ENCODE measurements at regions not wholly inside any gene's neighbourhood (a gene's known extent, or its start where the extent isn't known, plus 50 kb on each side); places are given as distances from the start of the nearest gene placed in this dataset.

DNA sequence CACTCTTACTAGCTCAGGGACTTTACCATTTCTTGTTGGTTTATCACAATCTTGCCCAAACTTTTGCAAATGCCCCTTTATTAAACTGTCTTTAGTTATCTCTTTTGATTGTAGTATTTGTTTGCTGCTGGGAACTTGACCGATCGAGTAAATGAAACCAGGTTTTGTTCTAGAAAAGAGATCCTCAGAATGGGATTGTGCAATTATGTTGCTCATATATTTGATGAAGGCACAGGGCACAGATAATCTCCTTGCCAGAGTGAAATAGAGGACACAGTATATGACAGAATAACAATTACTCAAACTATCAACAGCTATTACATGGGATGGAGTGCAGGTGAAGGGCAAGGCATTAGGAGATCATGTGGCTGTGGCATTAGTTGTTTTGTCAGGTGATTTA is 216.6 kb upstream of the RASGRP1 start:
- POLR2A ChIA-PET (ENCODE audit: low non-redundant PET) = no interaction called here
- Histone ChIP-seq H3K36me3 (ENCODE audit: insufficient read depth, low read length, poor library complexity, severe bottlenecking) (no peaks in the 10 kb centered on the region), H3K4me3 (ENCODE audit: low read depth, low read length, poor library complexity, severe bottlenecking) (no peak overlapping the region), H3K4me1 (ENCODE audit: insufficient read depth, low read length, poor library complexity, severe bottlenecking) (no peaks in the 10 kb centered on the region), H3K9me3 (ENCODE audit: low read depth, low read length, poor library complexity, severe bottlenecking) (no peaks in the 10 kb centered on the region), H3K27ac (ENCODE audit: low read depth, low read length, poor library complexity, severe bottlenecking) (no peak overlapping the region), H3K27me3 (replicated peaks; ENCODE audit: insufficient read depth, low read depth, low read length, poor library complexity) (no peaks in the 10 kb centered on the region)
- CTCF ChIA-PET = no interaction called here
- DNase-seq (ENCODE audit: low spot score) = no peak
- TF ChIP-seq EZH2 (IDR thresholded peaks at IDR 0.05; ENCODE audit: borderline replicate concordance, low read depth, low read length, poor library complexity, severe bottlenecking) (no peak), CTCF (conservative IDR thresholded peaks at IDR 0.05; ENCODE audit: low read depth, low read length) (no peak)
- intact Hi-C loops (cut with micrococcal nuclease; ENCODE audit: unreplicated experiment) = no loop called here
- no TSS peak for BruUV-seq (replicated peaks)

GRCh38 chr15:38782156-38782555 is 217.5 kb upstream of the RASGRP1 start:
- intact Hi-C loops (cut with micrococcal nuclease; ENCODE audit: unreplicated experiment) = no loop called here
- TF ChIP-seq CTCF (conservative IDR thresholded peaks at IDR 0.05; ENCODE audit: low read depth, low read length) = no peak
- no peak for TF ChIP-seq EZH2 (IDR thresholded peaks at IDR 0.05; ENCODE audit: borderline replicate concordance, low read depth, low read length, poor library complexity, severe bottlenecking)
- ChIA-PET CTCF (no interaction called here), POLR2A (ENCODE audit: low non-redundant PET) (no interaction called here)
- no TSS peak for BruUV-seq (replicated peaks)
- H3K36me3 ChIP-seq (ENCODE audit: insufficient read depth, low read length, poor library complexity, severe bottlenecking) = no peaks in the 10 kb centered on the region
- no peaks in the 10 kb centered on the region for H3K4me1 ChIP-seq (ENCODE audit: insufficient read depth, low read length, poor library complexity, severe bottlenecking)
- DNase-seq (ENCODE audit: low spot score) = no peak
- H3K27ac ChIP-seq (ENCODE audit: low read depth, low read length, poor library complexity, severe bottlenecking) = no peak overlapping the region
- no peaks in the 10 kb centered on the region for H3K9me3 ChIP-seq (ENCODE audit: low read depth, low read length, poor library complexity, severe bottlenecking)
- H3K27me3 ChIP-seq (replicated peaks; ENCODE audit: insufficient read depth, low read depth, low read length, poor library complexity) = no peaks in the 10 kb centered on the region
- no peak overlapping the region for H3K4me3 ChIP-seq (ENCODE audit: low read depth, low read length, poor library complexity, severe bottlenecking)

DNA sequence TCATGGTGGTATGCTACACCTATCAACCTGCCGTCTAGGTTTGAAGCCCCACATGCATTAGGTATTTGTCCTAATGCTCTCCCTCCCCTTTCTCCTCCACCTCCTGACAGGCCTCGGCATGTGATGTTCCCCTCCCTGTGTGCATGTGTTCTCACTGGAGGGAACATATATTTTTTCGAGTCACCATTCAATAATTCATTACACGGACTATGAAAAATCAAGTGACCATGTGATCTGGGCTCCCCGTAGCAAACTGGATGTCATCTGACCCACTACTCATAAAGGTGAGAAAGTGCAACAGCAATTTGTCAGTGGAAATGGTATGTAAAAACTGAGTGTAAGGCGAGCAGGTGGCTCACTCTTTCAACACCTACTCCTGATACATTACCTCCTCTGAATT is 224.3 kb upstream of the RASGRP1 start:
- no TSS peak for BruUV-seq (replicated peaks)
- POLR2A ChIA-PET (ENCODE audit: low non-redundant PET) = no interaction called here
- CTCF ChIA-PET = no interaction called here
- no peaks in the 10 kb centered on the region for H3K9me3 ChIP-seq (ENCODE audit: low read depth, low read length, poor library complexity, severe bottlenecking)
- no peak overlapping the region for H3K27ac ChIP-seq (ENCODE audit: low read depth, low read length, poor library complexity, severe bottlenecking)
- H3K4me3 ChIP-seq (ENCODE audit: low read depth, low read length, poor library complexity, severe bottlenecking) = no peak overlapping the region
- H3K27me3 ChIP-seq (replicated peaks; ENCODE audit: insufficient read depth, low read depth, low read length, poor library complexity) = peaks cover 2% of the 10 kb centered on the region
- no peak for DNase-seq (ENCODE audit: low spot score)
- intact Hi-C loops (cut with micrococcal nuclease; ENCODE audit: unreplicated experiment) = no loop called here
- TF ChIP-seq EZH2 (IDR thresholded peaks at IDR 0.05; ENCODE audit: borderline replicate concordance, low read depth, low read length, poor library complexity, severe bottlenecking) (no peak), CTCF (conservative IDR thresholded peaks at IDR 0.05; ENCODE audit: low read depth, low read length) (no peak)
- H3K4me1 ChIP-seq (ENCODE audit: insufficient read depth, low read length, poor library complexity, severe bottlenecking) = no peaks in the 10 kb centered on the region
- H3K36me3 ChIP-seq (ENCODE audit: insufficient read depth, low read length, poor library complexity, severe bottlenecking) = no peaks in the 10 kb centered on the region
